PC-9 (cell line): ENCODE measurements at regions not wholly inside any gene's neighbourhood (a gene's known extent, or its start where the extent isn't known, plus 50 kb on each side); places are given as distances from the start of the nearest gene placed in this dataset.

Source experiments
- CTCF ChIP-seq: fragments of 200-600 bp; sonication (generic); conservative IDR thresholded peaks from 2 replicates; pipeline ENCODE4 v1.6.1; 2017; ENCODE audit warnings: mixed run types, antibody characterized with exemption, mild to moderate bottlenecking, moderate library complexity
- EZH2 ChIP-seq: fragments of 200-600 bp; sonication (generic); IDR thresholded peaks from 2 replicates; pipeline ENCODE4 v1.8.0; 2017; ENCODE audit warnings: antibody characterized with exemption, low read depth

- no peak for TF ChIP-seq CTCF
- no peak for TF ChIP-seq EZH2
Measured at GRCh38 chr7:21364801-21365271, 63.0 kb upstream of the SP4 start.
